Urinary bladder (tissue), 3 donors: ENCODE measurements at regions not wholly inside any gene's neighbourhood (a gene's known extent, or its start where the extent isn't known, plus 50 kb on each side); places are given as distances from the start of the nearest gene placed in this dataset.
"Not testable (repeated sequence)": the region's sequence is repeated elsewhere in the genome, so short reads cannot be mapped to it uniquely, and the experiment has no call there.

ENCODE experiments used
- DNase-seq: peaks from one replicate; pipeline ENCODE4 v3.0.0-alpha.2; 2015; ENCODE audit errors: extremely low spot score
- H3K27ac ChIP-seq: one replicate; pipeline ENCODE4 v1.5.1; 2013; ENCODE audit warnings: low read depth, mild to moderate bottlenecking, moderate library complexity
- H3K36me3 ChIP-seq: one replicate; pipeline ENCODE4 v1.6.1; 2013; ENCODE audit warnings: mild to moderate bottlenecking, moderate library complexity; ENCODE audit not compliant: insufficient read depth
- H3K4me1 ChIP-seq: one replicate; pipeline ENCODE4 v1.6.1; 2013; ENCODE audit warnings: mild to moderate bottlenecking, moderate library complexity; ENCODE audit not compliant: insufficient read depth
- H3K4me3 ChIP-seq: one replicate; pipeline ENCODE4 v1.5.1; 2013; ENCODE audit warnings: low read depth, low read length
- WGBS: extraction: QIAGEN DNeasy Blood & Tissue Kit; methylation state at CpG from one replicate; pipeline ENCODE4 v1.1.7; 2013; 5-methylcytosine and 5-hydroxymethylcytosine counted together
- donor health status: healthy with polysubstance abuse.
- donor health status: healthy.

DNA sequence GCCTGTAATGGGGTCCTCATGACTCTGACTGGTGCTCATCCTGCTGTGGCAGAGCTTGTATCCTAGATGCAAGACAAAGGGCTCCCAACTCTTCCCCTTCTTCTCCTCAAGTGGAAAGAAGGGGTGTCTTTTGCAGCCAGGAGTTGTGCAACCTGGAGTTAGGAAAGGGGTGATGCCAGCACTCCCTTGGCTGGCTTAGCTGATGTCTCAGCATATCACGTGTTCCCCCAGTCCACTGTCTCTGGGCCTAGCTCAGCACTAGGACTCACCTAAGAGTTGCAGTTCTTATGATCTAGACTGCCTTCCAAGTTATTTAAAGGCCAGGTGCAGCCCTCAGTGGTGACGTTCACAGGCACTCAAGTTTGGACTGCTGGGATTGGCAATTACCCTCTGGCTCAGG lies 146.2 kb upstream of the GORAB start:
- no peak overlapping the region for H3K27ac ChIP-seq
- 87% methylated on average over 2 of the region's 2 CpGs for WGBS
- no peak overlapping the region for H3K4me3 ChIP-seq
- H3K4me1 ChIP-seq = no peaks in the 10 kb centered on the region
- no peaks in the 10 kb centered on the region for H3K36me3 ChIP-seq
- no peak for DNase-seq

DNA sequence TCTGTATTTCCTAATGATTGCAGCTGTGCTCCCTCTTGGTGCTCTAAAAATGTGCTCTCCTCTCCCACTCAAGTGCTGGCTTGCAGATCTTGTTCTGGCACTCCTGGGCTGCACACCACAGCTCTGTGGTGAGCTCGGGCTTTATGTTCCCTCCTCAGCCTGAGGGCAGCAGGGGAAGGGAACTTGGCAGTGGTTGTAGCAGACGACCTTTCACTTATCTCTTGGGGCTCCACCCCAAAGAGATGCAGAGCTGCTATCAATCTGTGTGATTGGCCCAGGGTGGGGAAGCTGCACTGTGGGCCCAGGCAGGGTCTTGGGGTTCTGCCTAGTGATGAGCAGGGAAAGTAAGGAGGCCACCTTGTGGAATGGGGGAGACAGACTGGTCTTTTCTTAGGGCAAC lies 143.5 kb upstream of the GORAB start:
- 44% methylated on average over 2 of the region's 2 CpGs for WGBS
- no peak for DNase-seq
- no peak overlapping the region for H3K27ac ChIP-seq
- no peak overlapping the region for H3K4me3 ChIP-seq
- H3K4me1 ChIP-seq = no peaks in the 10 kb centered on the region
- H3K36me3 ChIP-seq = no peaks in the 10 kb centered on the region

DNA sequence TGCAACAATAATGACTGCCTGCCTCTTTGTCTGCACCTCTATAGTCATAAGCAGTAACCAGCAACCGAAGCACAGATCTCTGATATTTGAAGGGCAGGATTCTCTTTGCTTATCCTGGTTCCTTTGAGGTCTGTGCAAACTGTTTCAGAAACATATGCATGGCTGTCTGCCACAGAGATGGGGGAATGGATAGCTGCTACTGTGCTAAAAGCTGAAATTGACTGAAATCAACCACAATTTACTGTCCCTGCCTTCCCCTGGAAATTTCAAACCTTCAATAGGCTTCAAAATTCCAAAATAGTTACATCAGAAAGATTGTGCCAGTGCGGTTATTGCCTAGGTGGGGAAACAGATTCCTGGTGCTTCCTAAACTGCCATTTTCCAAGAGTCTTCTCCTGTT lies 136.8 kb upstream of the GORAB start:
- 83% methylated on average over 2 of the region's 2 CpGs for WGBS
- Histone ChIP-seq H3K36me3 (no peaks in the 10 kb centered on the region), H3K4me3 (no peak overlapping the region), H3K4me1 (no peaks in the 10 kb centered on the region), H3K27ac (no peak overlapping the region)
- DNase-seq = no peak

DNA sequence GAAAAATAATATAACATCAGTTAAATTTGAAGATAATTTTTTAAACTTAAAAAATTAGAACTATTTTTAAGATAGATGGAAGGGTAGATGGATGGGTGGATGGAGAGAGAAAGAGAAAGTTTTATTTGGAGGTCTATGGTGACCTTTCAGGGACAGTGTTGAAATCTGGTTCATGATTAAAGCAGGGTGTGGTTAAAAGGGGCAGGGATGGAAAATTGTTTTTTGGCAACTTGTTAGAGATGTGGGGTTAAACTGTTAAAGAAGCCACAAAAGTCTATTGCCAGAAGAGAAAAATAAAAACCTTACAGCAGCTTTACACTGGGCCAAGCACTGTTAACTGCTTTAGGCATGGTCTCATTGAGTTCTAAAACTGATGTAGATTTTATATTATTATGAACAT lies 134.9 kb upstream of the GORAB start:
- no peak for DNase-seq

DNA sequence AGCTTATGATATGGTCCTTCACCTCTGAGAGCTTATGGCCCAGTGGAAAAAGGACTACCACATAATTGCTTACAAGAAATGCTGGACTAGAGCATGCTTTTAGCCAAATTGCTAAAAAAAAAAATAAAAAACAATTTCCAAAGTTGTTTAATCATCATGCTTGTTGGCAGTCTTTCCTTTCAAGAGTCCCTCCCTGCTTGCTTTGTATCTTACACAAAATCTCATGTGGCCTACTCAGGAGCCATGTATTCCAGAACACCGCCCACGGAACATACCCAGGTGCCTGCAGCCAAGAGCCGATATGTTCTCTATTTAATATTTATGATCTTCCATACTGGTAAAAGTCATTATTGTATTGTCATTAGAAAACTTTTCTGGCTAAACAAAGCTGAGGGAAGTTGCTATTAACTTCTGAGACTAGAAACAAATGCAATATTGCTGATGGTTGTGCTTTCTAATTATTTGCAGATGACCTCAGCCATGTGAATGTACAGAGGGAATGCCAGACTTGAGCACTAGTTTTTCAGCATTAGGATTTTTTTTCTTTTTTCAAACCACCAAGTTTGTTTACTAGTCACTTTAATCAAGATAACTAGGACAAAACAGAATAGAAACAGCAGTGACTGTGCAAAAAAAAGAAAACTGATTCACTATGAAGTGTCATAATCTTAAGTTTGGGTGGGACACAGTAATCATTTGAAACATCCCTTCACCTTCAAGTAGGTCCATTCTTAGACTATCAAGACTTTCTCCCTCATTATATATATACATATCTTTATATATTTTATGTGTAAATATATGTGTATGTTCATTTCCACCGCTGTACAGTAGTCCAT lies 129.3 kb upstream of the GORAB start:
- H3K36me3 ChIP-seq = no peaks in the 10 kb centered on the region
- DNase-seq = no peak
- H3K27ac ChIP-seq = no peak overlapping the region
- no peak overlapping the region for H3K4me3 ChIP-seq
- no peaks in the 10 kb centered on the region for H3K4me1 ChIP-seq
- 82% methylated on average over 4 of the region's 4 CpGs for WGBS

More for the DNA sequence above, 134.9 kb upstream of the GORAB start:
- H3K36me3 ChIP-seq = no peaks in the 10 kb centered on the region
- H3K4me3 ChIP-seq = no peak overlapping the region
- H3K4me1 ChIP-seq = no peaks in the 10 kb centered on the region
- no peak overlapping the region for H3K27ac ChIP-seq

DNA sequence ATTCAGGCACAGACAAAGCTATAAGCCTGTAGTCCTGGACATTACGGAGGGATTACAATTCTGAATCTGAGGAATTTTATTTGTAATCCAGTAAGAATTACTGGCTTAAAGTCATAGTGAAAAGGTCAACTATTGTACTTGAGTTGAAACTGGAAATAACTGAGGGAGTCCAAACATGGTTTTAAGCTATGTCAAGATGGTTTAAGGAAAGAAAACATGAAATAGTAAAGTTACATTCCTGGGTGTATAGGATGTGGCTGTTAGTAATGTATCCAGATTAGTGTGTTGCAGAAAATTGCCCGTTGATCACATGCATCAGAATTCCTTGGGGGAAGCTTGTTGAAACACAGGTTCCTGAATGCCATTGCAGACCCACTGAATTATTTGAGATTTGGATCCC lies 124.8 kb upstream of the GORAB start:
- no peak for DNase-seq
- Histone ChIP-seq H3K36me3 (no peaks in the 10 kb centered on the region), H3K4me3 (no peak overlapping the region), H3K27ac (no peak overlapping the region), H3K4me1 (no peaks in the 10 kb centered on the region)
- WGBS = 56% methylated on average over 2 of the region's 2 CpGs

DNA sequence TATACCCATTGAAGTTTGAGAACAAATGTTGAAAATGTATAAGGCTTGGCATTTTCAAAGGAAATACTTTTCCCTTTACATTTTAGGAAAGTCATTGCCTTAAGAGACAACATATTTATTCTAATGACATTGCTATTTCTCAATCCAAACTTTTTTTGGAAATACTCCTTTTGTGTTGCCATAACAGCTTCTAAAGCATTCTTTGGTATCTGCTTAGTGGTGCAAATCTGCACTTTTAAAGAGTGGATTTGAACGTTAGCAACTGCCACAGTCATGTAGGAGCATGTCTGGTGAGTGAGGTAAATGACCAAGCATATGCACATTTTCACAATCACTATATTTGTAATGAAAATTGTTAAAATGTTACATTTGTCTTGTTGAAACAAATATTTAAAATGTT lies 124.4 kb upstream of the GORAB start:
- 70% methylated on average over 1 of the region's 1 CpG for WGBS
- no peak for DNase-seq
- no peaks in the 10 kb centered on the region for H3K36me3 ChIP-seq
- H3K4me3 ChIP-seq = no peak overlapping the region
- H3K27ac ChIP-seq = no peak overlapping the region
- H3K4me1 ChIP-seq = no peaks in the 10 kb centered on the region

DNA sequence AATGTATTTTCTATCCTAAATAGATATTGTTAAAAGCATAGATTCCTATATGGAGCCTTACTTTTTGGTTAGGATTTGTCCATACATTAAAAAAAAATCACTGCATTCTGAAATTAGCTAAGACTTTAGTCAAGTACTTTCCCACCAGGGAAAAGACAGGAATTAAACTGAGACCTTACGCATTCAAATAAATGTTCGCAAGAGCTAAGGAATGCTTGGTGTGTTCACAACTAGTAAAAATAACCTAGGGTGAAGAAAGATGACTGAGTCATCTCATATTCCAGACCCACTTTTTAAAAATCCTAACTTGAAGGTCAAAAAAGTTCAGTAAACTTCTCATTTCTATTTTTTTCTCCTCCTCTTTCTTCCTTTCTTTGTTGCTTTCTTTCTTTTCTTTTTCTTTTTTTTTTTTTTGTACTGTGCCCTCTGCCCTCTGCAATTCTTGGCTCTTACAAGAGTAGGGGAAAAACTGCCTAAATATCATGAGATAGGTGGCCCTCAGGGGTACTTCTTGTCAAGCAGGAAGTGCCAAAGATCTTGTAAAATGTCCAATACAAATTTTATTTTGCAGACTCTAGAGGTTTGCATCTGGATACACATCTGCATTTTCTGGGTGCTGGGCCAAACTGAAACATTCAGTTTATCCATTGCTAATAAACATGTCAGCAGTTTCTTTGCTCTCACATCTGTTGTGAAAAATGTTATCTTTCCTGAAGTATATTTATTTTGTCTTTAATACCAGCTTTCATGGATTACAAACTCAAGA lies 121.4 kb upstream of the GORAB start:
- no peak overlapping the region for H3K27ac ChIP-seq
- no peaks in the 10 kb centered on the region for H3K4me1 ChIP-seq
- H3K4me3 ChIP-seq = no peak overlapping the region
- no peaks in the 10 kb centered on the region for H3K36me3 ChIP-seq
- DNase-seq = peak; percentile 39
- WGBS = 34% methylated on average over 2 of the region's 2 CpGs

DNA sequence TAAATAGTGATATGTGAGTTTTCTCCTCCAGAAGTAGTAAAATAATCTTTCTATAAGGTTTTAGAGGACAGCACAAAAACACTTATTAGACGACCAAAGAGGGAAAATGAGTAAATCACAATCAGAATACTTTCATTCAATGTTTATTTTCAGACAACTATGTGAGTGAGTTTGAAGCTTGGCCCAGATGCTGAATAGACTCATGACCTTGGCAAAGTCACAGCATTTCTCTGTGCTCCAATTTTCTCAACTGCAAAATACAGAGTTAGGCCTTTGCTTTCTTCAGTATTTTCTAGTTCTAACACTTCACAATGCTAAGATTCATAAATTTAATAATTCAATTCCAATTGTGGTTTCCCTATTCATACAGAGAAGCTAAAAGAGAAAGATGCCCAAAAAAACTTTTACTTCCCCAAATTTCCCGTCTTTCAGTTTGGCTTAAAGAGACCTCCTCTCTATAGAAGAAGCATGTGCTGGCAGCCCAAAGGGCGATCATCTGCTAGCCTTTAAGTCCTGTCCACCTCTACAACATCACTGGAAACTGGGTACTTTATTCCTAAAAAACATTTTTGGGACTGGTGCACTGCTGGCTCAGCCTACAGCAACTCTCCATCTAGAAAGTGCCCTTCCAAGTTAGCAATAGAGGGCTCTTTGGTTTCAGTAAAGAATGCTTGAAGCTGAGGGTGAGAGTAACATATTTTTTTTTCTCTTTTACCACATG lies 116.8 kb upstream of the GORAB start:
- no peak overlapping the region for H3K4me3 ChIP-seq
- H3K27ac ChIP-seq = no peak overlapping the region
- no peaks in the 10 kb centered on the region for H3K4me1 ChIP-seq
- no peak for DNase-seq
- no peaks in the 10 kb centered on the region for H3K36me3 ChIP-seq
- 44% methylated on average over 3 of the region's 3 CpGs for WGBS

DNA sequence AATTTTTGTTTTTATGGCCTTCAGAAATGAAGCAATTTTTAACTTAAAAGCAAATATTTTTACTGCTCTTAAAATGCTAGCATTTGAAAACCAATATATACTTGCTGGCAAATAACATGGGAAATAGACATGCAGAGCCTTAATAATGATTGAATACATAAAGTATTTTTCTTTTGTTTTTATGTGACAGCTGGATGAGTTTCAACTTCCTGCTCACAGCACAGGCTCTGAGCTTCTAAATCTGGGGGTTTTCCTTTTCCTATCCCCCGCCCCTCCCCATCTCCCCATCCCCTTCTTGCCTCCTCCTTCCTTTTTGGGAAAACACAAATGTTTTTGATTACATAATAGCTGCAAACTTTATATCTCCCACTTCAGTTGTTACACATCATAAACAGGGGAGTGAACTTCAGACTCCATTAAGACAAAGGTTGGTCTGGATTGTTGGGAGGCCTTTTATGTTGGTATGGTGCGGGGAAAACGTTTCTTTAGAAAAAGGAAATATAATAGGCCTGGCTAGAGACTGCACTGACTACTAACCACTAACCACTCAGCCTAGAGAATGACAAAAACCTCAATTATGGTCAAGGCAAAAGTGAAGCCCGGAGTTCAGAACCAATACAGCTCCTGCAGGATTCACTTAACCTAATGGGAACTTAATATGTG lies 116.1 kb upstream of the GORAB start:
- Histone ChIP-seq H3K4me3 (no peak overlapping the region), H3K27ac (no peak overlapping the region), H3K4me1 (no peaks in the 10 kb centered on the region), H3K36me3 (no peaks in the 10 kb centered on the region)
- DNase-seq = no peak
- 51% methylated on average over 4 of the region's 4 CpGs for WGBS

DNA sequence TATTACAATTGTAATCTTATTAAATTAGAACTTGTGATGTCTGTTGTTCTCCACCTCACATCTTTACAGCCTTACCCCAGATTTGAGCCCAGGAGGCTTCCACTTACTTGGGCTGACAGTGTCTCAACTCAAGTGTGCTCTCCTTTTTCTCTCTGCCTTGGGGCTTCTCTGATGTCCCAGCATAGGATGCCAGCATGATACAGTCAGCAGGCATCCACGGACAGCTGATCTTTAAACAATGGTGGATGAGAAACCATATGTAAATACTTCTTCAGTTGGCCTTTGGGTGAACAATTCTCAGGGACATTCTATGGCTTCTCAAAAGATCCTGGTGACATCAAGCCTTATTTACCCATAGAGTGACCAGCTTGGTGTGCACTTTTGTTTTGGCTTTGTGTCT lies 107.6 kb upstream of the GORAB start:
- DNase-seq = no peak
- no peaks in the 10 kb centered on the region for H3K36me3 ChIP-seq
- 56% methylated on average over 1 of the region's 1 CpG for WGBS
- no peaks in the 10 kb centered on the region for H3K4me1 ChIP-seq
- no peak overlapping the region for H3K4me3 ChIP-seq
- H3K27ac ChIP-seq = no peak overlapping the region

DNA sequence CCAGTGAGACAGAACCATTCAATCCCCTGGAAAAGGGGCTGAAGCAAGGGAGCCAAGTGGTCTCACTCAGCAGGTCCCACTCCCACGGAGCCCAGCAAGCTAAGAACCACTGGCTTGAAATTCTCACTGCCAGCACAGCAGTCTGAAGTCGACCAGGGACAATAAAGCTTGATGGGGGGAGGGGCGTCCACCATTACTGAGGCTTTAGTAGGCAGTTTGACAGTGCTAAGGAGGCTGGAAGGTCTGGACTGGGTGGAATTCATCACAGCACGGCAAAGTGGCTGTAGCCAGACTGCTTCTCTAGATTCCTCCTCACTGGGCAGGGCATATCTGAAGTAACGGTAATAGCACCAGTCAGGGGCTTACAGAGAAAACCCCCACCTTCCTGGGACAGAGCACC lies 105.4 kb upstream of the GORAB start:
- Histone ChIP-seq H3K4me3 (no peak overlapping the region), H3K4me1 (no peaks in the 10 kb centered on the region), H3K36me3 (no peaks in the 10 kb centered on the region), H3K27ac (no peak overlapping the region)
- WGBS = 34% methylated on average over 5 of the region's 5 CpGs
- no peak for DNase-seq

DNA sequence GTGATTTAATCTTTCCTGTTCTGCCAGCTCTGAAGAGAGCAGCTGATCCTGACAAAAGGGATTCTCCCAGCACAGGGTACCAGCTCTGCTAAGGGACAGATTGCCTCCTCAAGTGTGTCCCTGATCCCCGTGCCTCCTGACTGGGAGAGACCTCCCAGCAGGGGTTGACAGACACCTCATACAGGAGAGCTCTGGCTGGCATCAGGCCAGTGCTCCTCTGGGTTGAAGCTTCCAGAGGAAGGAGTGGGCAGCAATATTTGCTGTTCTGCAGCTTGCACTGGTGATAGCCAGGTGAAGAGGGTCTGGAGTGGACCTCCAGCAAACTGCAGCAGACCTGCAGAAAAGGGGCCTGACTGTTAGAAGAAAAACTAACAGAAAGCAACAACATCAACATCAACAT lies 105.0 kb upstream of the GORAB start:
- H3K4me3 ChIP-seq, DNase-seq, H3K4me1 ChIP-seq, H3K36me3 ChIP-seq, H3K27ac ChIP-seq: not testable (repeated sequence)
- 55% methylated on average over 1 of the region's 1 CpG for WGBS
